ENCODE measurements at regions not wholly inside any gene's neighbourhood (a gene's known extent, or its start where the extent isn't known, plus 50 kb on each side); places are given as distances from the start of the nearest gene placed in this dataset.

- H3K36me3 Mint-ChIP-seq (ENCODE audit: low read depth): no peaks in the 10 kb centered on the region
- no peak for DNase-seq
- H3K27me3 Mint-ChIP-seq (ENCODE audit: low read depth): no peaks in the 10 kb centered on the region
- H3K27ac Mint-ChIP-seq: no peak overlapping the region
- H3K9me3 Mint-ChIP-seq: peaks cover 6% of the 10 kb centered on the region
- H3K4me3 Mint-ChIP-seq: no peak overlapping the region
- CTCF ChIA-PET: no interaction called here
- intact Hi-C loops (cut with micrococcal nuclease): no loop called here
- H3K4me1 Mint-ChIP-seq (ENCODE audit: low read depth): no peaks in the 10 kb centered on the region
Measured at GRCh38 chr2:129296396-129296795, 683.1 kb upstream of the RAB6C start.

- Mint-ChIP-seq H3K36me3 (ENCODE audit: low read depth) (no peaks in the 10 kb centered on the region), H3K4me1 (ENCODE audit: low read depth) (no peaks in the 10 kb centered on the region), H3K4me3 (no peak overlapping the region), H3K27me3 (ENCODE audit: low read depth) (no peaks in the 10 kb centered on the region), H3K27ac (no peak overlapping the region), H3K9me3 (peaks cover 6% of the 10 kb centered on the region)
- CTCF ChIA-PET: no interaction called here
- intact Hi-C loops (cut with micrococcal nuclease): no loop called here
- no peak for DNase-seq
Measured at GRCh38 chr2:129296806-129297205, 682.7 kb upstream of the RAB6C start.

GRCh38 chr2:129297430-129297829, 682.0 kb upstream of the RAB6C start:
- no peaks in the 10 kb centered on the region for H3K36me3 Mint-ChIP-seq (ENCODE audit: low read depth)
- peaks cover 6% of the 10 kb centered on the region for H3K9me3 Mint-ChIP-seq
- DNase-seq: no peak
- intact Hi-C loops (cut with micrococcal nuclease): no loop called here
- no peaks in the 10 kb centered on the region for H3K4me1 Mint-ChIP-seq (ENCODE audit: low read depth)
- CTCF ChIA-PET: no interaction called here
- no peak overlapping the region for H3K27ac Mint-ChIP-seq
- no peaks in the 10 kb centered on the region for H3K27me3 Mint-ChIP-seq (ENCODE audit: low read depth)
- no peak overlapping the region for H3K4me3 Mint-ChIP-seq

- intact Hi-C loops (cut with micrococcal nuclease): no loop called here
- Mint-ChIP-seq H3K9me3 (peaks cover 6% of the 10 kb centered on the region), H3K4me1 (ENCODE audit: low read depth) (no peaks in the 10 kb centered on the region), H3K27ac (no peak overlapping the region), H3K36me3 (ENCODE audit: low read depth) (no peaks in the 10 kb centered on the region), H3K4me3 (no peak overlapping the region), H3K27me3 (ENCODE audit: low read depth) (peaks cover 6% of the 10 kb centered on the region)
- no peak for DNase-seq
- CTCF ChIA-PET: no interaction called here
Measured at GRCh38 chr2:129299338-129299737, 680.1 kb upstream of the RAB6C start.

GRCh38 chr2:129299756-129300155, 679.7 kb upstream of the RAB6C start:
- intact Hi-C loops (cut with micrococcal nuclease): no loop called here
- H3K36me3 Mint-ChIP-seq (ENCODE audit: low read depth): no peaks in the 10 kb centered on the region
- DNase-seq: no peak
- H3K27ac Mint-ChIP-seq: no peak overlapping the region
- peaks cover 6% of the 10 kb centered on the region for H3K27me3 Mint-ChIP-seq (ENCODE audit: low read depth)
- CTCF ChIA-PET: no interaction called here
- H3K4me1 Mint-ChIP-seq (ENCODE audit: low read depth): no peaks in the 10 kb centered on the region
- H3K9me3 Mint-ChIP-seq: peaks cover 6% of the 10 kb centered on the region
- H3K4me3 Mint-ChIP-seq: no peak overlapping the region

- no peak for DNase-seq
- Mint-ChIP-seq H3K27me3 (ENCODE audit: low read depth) (peaks cover 6% of the 10 kb centered on the region), H3K36me3 (ENCODE audit: low read depth) (no peaks in the 10 kb centered on the region), H3K4me1 (ENCODE audit: low read depth) (no peaks in the 10 kb centered on the region), H3K27ac (no peak overlapping the region), H3K4me3 (no peak overlapping the region), H3K9me3 (peaks cover 2% of the 10 kb centered on the region)
- intact Hi-C loops (cut with micrococcal nuclease): no loop called here
- CTCF ChIA-PET: no interaction called here
Measured at GRCh38 chr2:129300456-129300855, 679.0 kb upstream of the RAB6C start.

GRCh38 chr2:129301431-129301913, 678.0 kb upstream of the RAB6C start:
- H3K27ac Mint-ChIP-seq: no peak overlapping the region
- no peak overlapping the region for H3K4me3 Mint-ChIP-seq
- CTCF ChIA-PET: no interaction called here
- H3K36me3 Mint-ChIP-seq (ENCODE audit: low read depth): no peaks in the 10 kb centered on the region
- peaks cover 1% of the 10 kb centered on the region for H3K9me3 Mint-ChIP-seq
- no peaks in the 10 kb centered on the region for H3K4me1 Mint-ChIP-seq (ENCODE audit: low read depth)
- intact Hi-C loops (cut with micrococcal nuclease): no loop called here
- no peak for DNase-seq
- H3K27me3 Mint-ChIP-seq (ENCODE audit: low read depth): peaks cover 6% of the 10 kb centered on the region

- Mint-ChIP-seq H3K4me3 (no peak overlapping the region), H3K27ac (no peak overlapping the region), H3K4me1 (ENCODE audit: low read depth) (no peaks in the 10 kb centered on the region), H3K36me3 (ENCODE audit: low read depth) (no peaks in the 10 kb centered on the region), H3K27me3 (ENCODE audit: low read depth) (peaks cover 6% of the 10 kb centered on the region), H3K9me3 (peaks cover 1% of the 10 kb centered on the region)
- CTCF ChIA-PET: no interaction called here
- intact Hi-C loops (cut with micrococcal nuclease): no loop called here
- DNase-seq: no peak
Measured at GRCh38 chr2:129302106-129302505, 677.4 kb upstream of the RAB6C start.

GRCh38 chr2:129302561-129303183, 676.8 kb upstream of the RAB6C start:
- CTCF ChIA-PET: no interaction called here

GRCh38 chr2:129314120-129314519, 665.3 kb upstream of the RAB6C start:
- no peak overlapping the region for H3K4me3 Mint-ChIP-seq
- no peaks in the 10 kb centered on the region for H3K27me3 Mint-ChIP-seq (ENCODE audit: low read depth)
- no peaks in the 10 kb centered on the region for H3K4me1 Mint-ChIP-seq (ENCODE audit: low read depth)
- DNase-seq: no peak
- CTCF ChIA-PET: no interaction called here
- H3K36me3 Mint-ChIP-seq (ENCODE audit: low read depth): no peaks in the 10 kb centered on the region
- intact Hi-C loops (cut with micrococcal nuclease): no loop called here
- H3K27ac Mint-ChIP-seq: no peak overlapping the region
- H3K9me3 Mint-ChIP-seq: no peaks in the 10 kb centered on the region

More at GRCh38 chr2:129302561-129303183, 676.8 kb upstream of the RAB6C start:
- H3K36me3 Mint-ChIP-seq (ENCODE audit: low read depth): no peaks in the 10 kb centered on the region
- DNase-seq: no peak
- intact Hi-C loops (cut with micrococcal nuclease): no loop called here
- no peaks in the 10 kb centered on the region for H3K4me1 Mint-ChIP-seq (ENCODE audit: low read depth)
- H3K27me3 Mint-ChIP-seq (ENCODE audit: low read depth): peaks cover 6% of the 10 kb centered on the region
- no peak overlapping the region for H3K4me3 Mint-ChIP-seq
- peaks cover 1% of the 10 kb centered on the region for H3K9me3 Mint-ChIP-seq
- H3K27ac Mint-ChIP-seq: no peak overlapping the region

GRCh38 chr2:129318581-129319421, 660.7 kb upstream of the RAB6C start:
- no peak overlapping the region for H3K4me3 Mint-ChIP-seq
- no peaks in the 10 kb centered on the region for H3K4me1 Mint-ChIP-seq (ENCODE audit: low read depth)
- intact Hi-C loops (cut with micrococcal nuclease): no loop called here
- CTCF ChIA-PET: no interaction called here
- no peaks in the 10 kb centered on the region for H3K9me3 Mint-ChIP-seq
- no peaks in the 10 kb centered on the region for H3K27me3 Mint-ChIP-seq (ENCODE audit: low read depth)
- DNase-seq: no peak
- no peak overlapping the region for H3K27ac Mint-ChIP-seq
- H3K36me3 Mint-ChIP-seq (ENCODE audit: low read depth): no peaks in the 10 kb centered on the region

GRCh38 chr2:129319422-129319717, 660.1 kb upstream of the RAB6C start:
- no peaks in the 10 kb centered on the region for H3K4me1 Mint-ChIP-seq (ENCODE audit: low read depth)
- no peak overlapping the region for H3K4me3 Mint-ChIP-seq
- CTCF ChIA-PET: no interaction called here
- H3K27ac Mint-ChIP-seq: no peak overlapping the region
- no peaks in the 10 kb centered on the region for H3K9me3 Mint-ChIP-seq
- intact Hi-C loops (cut with micrococcal nuclease): no loop called here
- no peaks in the 10 kb centered on the region for H3K36me3 Mint-ChIP-seq (ENCODE audit: low read depth)
- no peaks in the 10 kb centered on the region for H3K27me3 Mint-ChIP-seq (ENCODE audit: low read depth)
- no peak for DNase-seq

- intact Hi-C loops (cut with micrococcal nuclease): no loop called here
- Mint-ChIP-seq H3K27me3 (ENCODE audit: low read depth) (no peaks in the 10 kb centered on the region), H3K36me3 (ENCODE audit: low read depth) (no peaks in the 10 kb centered on the region), H3K27ac (no peak overlapping the region), H3K9me3 (no peaks in the 10 kb centered on the region), H3K4me3 (no peak overlapping the region), H3K4me1 (ENCODE audit: low read depth) (no peaks in the 10 kb centered on the region)
- DNase-seq: no peak
- CTCF ChIA-PET: no interaction called here
Measured at GRCh38 chr2:129320288-129320687, 659.2 kb upstream of the RAB6C start.

Data from activated naive CD4-positive, alpha-beta T cell treated with anti-CD3 and anti-CD28 coated beads for 36 hours (primary cell).